Activated CD8-positive, alpha-beta memory T cell treated with anti-CD3 and anti-CD28 coated beads for 36 hours (primary cell): ENCODE measurements at regions not wholly inside any gene's neighbourhood (a gene's known extent, or its start where the extent isn't known, plus 50 kb on each side); places are given as distances from the start of the nearest gene placed in this dataset.

Source experiments
- CTCF ChIA-PET: fragments of 350-600 bp; sonication (Branson Sonifier 250); formaldehyde crosslinking; loops from one replicate; lab custom pipeline; 2021; ENCODE audit warnings: antibody characterized with exemption; lab: Charles Lee
- POLR2A ChIA-PET: fragments of 350-600 bp; sonication (Branson Sonifier 250); formaldehyde crosslinking; loops from one replicate; lab custom pipeline; 2021; ENCODE audit warnings: antibody characterized with exemption; lab: Charles Lee

- ChIA-PET POLR2A (no interaction called here), CTCF (no interaction called here)
These were observed 66.5 kb downstream of the RNF6 start for GRCh38 chr13:26155568-26155967.

GRCh38 chr13:26133851-26134250 lies 82.0 kb upstream of the SHISA2 start:
- ChIA-PET POLR2A (no interaction called here), CTCF (interaction anchor here (0.7 kb wide), 1 partner anchor 39 kb away, joined by 3 read pairs; no protein-coding TSS in a partner anchor)

- POLR2A ChIA-PET = no interaction called here
- CTCF ChIA-PET = no interaction called here
These were observed 81.5 kb upstream of the SHISA2 start for GRCh38 chr13:26133286-26133685.

GRCh38 chr13:26132756-26133155 lies 80.9 kb upstream of the SHISA2 start:
- ChIA-PET CTCF (no interaction called here), POLR2A (no interaction called here)

- ChIA-PET CTCF (no interaction called here), POLR2A (no interaction called here)
These were observed 76.9 kb upstream of the SHISA2 start for GRCh38 chr13:26128676-26129075.

GRCh38 chr13:26117620-26118019 lies 65.8 kb upstream of the SHISA2 start:
- POLR2A ChIA-PET = no interaction called here
- CTCF ChIA-PET = no interaction called here

GRCh38 chr13:26112843-26113242 lies 61.0 kb upstream of the SHISA2 start:
- ChIA-PET POLR2A (no interaction called here), CTCF (no interaction called here)

- POLR2A ChIA-PET = no interaction called here
- CTCF ChIA-PET = interaction anchor here (0.6 kb wide), 1 partner anchor 29 kb away, joined by 3 read pairs; no protein-coding TSS in a partner anchor
These were observed 60.0 kb upstream of the SHISA2 start for GRCh38 chr13:26111797-26112196.
